ENCODE measurements at regions not wholly inside any gene's neighbourhood (a gene's known extent, or its start where the extent isn't known, plus 50 kb on each side); places are given as distances from the start of the nearest gene placed in this dataset.
A peak's percentile ranks its signal among the peaks of the same experiment; 100 is the strongest.
"Not testable (repeated sequence)": the region's sequence is repeated elsewhere in the genome, so short reads cannot be mapped to it uniquely, and the experiment has no call there.

DNA sequence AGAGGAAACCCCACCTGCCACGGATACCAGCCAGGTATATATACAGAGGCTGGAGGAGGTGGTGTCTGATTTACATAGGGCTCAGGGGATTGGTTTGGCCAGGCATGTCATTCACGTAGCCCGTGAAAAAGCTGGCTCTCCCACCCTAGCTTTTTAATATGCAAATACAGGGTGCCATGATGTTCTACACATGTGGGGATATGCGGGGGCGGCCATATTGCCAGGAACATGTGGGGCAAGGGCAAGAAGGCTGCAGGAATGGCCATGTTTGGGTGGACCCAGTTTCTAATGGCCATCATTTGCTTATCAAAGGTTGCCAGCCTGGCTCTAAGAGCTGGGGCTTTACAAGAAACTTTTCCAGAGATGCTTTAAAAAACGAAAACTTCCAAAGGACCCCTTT lies 131.5 kb upstream of the KIF5B start:
- Histone ChIP-seq H3K9me3 (no peaks in the 10 kb centered on the region), H3K4me3 (no peak overlapping the region), H3K27me3 (no peaks in the 10 kb centered on the region), H3K36me3 (no peaks in the 10 kb centered on the region), H3K27ac (no peak overlapping the region), H3K4me1 (peaks cover 0 to 11% (median 0%) of the 10 kb centered on the region in 9 donors)
- intact Hi-C loops (cut with DNase I), result no loop called here
- ATAC-seq (no peak), DNase-seq (no peak)
- 88 to 93% methylated on average over 6 of the region's 6 CpGs for WGBS, 2 donors
- TF ChIP-seq, protein P1, sequence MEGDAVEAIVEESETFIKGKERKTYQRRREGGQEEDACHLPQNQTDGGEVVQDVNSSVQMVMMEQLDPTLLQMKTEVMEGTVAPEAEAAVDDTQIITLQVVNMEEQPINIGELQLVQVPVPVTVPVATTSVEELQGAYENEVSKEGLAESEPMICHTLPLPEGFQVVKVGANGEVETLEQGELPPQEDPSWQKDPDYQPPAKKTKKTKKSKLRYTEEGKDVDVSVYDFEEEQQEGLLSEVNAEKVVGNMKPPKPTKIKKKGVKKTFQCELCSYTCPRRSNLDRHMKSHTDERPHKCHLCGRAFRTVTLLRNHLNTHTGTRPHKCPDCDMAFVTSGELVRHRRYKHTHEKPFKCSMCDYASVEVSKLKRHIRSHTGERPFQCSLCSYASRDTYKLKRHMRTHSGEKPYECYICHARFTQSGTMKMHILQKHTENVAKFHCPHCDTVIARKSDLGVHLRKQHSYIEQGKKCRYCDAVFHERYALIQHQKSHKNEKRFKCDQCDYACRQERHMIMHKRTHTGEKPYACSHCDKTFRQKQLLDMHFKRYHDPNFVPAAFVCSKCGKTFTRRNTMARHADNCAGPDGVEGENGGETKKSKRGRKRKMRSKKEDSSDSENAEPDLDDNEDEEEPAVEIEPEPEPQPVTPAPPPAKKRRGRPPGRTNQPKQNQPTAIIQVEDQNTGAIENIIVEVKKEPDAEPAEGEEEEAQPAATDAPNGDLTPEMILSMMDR (IDR thresholded peaks at IDR 0.05), result no peak

DNA sequence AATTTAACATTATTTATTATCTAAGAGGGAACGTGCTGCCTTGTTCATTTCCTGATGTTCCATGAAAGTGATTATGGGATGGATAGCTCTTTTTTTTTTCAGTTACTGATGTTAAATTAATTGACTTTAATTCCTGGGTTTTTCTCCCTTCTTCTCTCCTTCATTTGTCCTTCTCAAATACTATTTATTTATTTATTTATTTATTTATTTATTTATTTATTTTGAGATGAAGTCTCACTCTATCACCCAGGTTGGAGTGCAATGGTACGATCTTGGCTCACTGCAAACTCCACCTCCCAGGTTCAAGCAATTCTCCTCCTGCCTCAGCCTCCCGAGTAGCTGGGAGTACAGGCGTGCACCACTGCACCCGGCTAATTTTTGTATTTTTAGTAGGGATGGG lies 127.4 kb upstream of the KIF5B start:
- DNase-seq; ATAC-seq; H3K27ac ChIP-seq; H3K4me3 ChIP-seq; H3K36me3 ChIP-seq; H3K9me3 ChIP-seq; intact Hi-C loops (cut with DNase I); H3K27me3 ChIP-seq; H3K4me1 ChIP-seq: not testable (repeated sequence)
- 81 to 89% methylated on average over 5 of the region's 5 CpGs for WGBS, 2 donors

DNA sequence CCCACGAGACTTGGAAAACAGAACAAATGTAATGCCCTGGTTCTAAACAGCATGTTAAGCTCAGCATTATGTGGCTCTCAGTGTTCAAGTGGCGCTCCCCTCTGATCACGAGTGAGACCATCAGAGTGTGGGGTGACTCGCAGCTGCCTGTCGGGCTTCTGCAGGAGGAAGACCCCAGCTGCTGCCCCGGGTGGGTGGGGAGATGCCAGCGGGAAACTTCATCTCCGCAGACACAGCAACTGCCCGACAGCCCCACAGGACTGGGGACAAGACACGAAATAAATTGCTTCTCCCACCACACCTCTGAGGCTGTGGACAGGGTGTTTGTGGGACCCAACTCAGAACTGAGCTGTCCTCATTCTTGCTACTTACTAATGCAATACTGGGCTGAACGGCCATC lies 126.3 kb upstream of the KIF5B start:
- Histone ChIP-seq H3K4me1 (no peaks in the 10 kb centered on the region), H3K9me3 (no peaks in the 10 kb centered on the region), H3K27me3 (no peaks in the 10 kb centered on the region), H3K4me3 (no peak overlapping the region), H3K27ac (no peak overlapping the region), H3K36me3 (no peaks in the 10 kb centered on the region)
- no peak for DNase-seq
- TF ChIP-seq, protein P1 (IDR thresholded peaks at IDR 0.05), result no peak
- intact Hi-C loops (cut with DNase I), result no loop called here
- 79 to 84% methylated on average over 11 of the region's 11 CpGs for WGBS, 2 donors
- ATAC-seq, result no peak

DNA sequence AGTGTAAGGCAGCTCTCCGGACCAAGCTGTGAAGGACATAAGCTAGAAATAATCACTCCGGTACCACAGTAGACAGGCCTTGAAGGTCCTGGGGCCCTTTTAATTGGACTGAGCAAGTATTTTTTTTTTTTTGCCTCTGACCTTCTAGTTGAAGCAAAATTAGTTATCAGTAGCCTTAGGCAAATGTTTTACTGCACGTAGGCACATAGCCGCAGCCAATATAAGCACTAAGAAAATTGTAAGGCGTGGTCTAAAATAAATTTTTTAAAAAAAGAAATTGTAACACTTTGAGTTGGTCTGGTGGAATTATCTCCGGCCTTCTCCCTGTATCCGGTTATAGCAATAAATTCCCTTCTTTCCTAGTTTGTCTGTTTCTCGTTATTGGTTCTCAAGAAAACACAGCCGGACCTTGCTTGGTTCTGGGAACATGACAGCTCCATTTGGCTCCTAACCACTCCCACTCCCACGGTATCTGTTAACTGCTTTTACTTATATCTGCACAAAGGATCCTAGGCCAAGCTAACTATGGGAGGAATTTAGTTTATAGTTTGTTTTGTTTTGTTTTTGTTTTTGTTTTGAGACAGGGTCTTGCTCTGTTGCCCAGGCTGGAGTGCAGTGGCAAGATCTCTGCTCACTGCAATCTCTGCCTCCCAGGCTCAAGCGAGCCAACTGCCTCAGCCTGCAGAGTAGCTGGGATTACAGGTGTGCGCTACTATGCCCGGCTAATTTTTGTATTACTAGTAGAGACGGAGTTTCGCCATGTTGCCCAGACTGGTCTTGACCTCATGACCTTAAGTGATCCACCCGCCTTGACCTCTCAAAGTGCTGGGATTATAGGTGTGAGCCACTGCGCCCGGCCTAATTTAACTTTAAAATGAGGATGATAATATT lies 124.4 kb upstream of the KIF5B start:
- 88% methylated on average over 18 of the region's 18 CpGs for WGBS, 2 donors
- TF ChIP-seq, protein P1 (IDR thresholded peaks at IDR 0.05), result no peak
- DNase-seq (no peak), ATAC-seq (no peak)
- no peaks in the 10 kb centered on the region for H3K9me3 ChIP-seq
- H3K27ac ChIP-seq, result peak overlapping the region in 1 of 10 donors; percentile 36
- H3K36me3 ChIP-seq, result no peaks in the 10 kb centered on the region
- no peaks in the 10 kb centered on the region for H3K27me3 ChIP-seq
- no peak overlapping the region for H3K4me3 ChIP-seq
- intact Hi-C loops (cut with DNase I), result no loop called here
- H3K4me1 ChIP-seq, result no peaks in the 10 kb centered on the region

DNA sequence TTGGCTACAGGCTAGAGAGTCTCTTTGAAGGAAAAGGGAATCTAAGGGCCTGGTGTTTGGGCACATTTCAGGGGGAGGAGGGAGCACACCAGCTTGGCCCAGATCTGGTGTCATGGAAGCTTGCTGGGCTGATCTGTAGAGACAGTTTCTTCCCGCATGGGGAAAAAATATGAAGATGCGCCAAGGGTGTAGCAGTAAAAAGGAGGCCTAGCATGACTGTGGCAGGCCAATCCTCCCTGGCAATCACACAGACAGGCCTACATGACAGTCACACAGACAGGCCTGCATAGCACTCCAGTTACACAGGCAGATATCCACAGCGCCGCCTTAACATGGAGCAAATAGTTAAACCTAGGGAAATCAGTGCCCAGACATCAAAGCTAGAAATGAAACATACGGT lies 123.6 kb upstream of the KIF5B start:
- DNase-seq, result no peak
- Histone ChIP-seq H3K4me3 (no peak overlapping the region), H3K36me3 (no peaks in the 10 kb centered on the region), H3K27ac (peak overlapping the region in 1 of 10 donors; percentile 36), H3K4me1 (no peaks in the 10 kb centered on the region), H3K9me3 (peaks cover 0 to 1% (median 0%) of the 10 kb centered on the region in 11 donors), H3K27me3 (no peaks in the 10 kb centered on the region)
- intact Hi-C loops (cut with DNase I), result no loop called here
- 81 to 90% methylated on average over 5 of the region's 5 CpGs for WGBS, 2 donors
- TF ChIP-seq, protein P1 (IDR thresholded peaks at IDR 0.05), result no peak
- no peak for ATAC-seq

DNA sequence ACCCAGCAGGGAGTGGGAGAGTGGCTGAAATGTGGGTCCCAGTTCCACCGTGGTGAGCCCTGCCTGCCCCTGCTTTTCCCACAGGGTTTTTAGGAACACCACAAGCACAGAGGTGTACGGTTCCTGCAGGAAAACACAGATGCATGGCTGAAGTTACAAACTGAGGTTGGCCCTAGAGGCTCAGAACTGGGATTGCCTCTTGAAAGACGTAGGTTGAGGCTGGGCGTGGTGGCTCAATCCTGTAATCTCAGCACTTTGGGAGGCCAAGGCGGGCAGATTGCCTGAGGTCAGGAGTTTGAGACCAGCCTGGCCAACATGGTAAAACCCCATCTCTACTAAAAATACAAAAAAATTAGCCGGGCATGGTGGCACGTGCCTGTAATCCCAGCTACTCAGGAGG lies 121.4 kb upstream of the KIF5B start:
- DNase-seq, H3K4me1 ChIP-seq: not testable (repeated sequence)
- 94 to 96% methylated on average over 7 of the region's 7 CpGs for WGBS, 2 donors

More for the DNA sequence above, 121.4 kb upstream of the KIF5B start:
- H3K9me3 ChIP-seq, result peaks cover 0 to 14% (median 0%) of the 10 kb centered on the region in 11 donors
- H3K27ac ChIP-seq; ATAC-seq; H3K4me3 ChIP-seq; intact Hi-C loops (cut with DNase I); H3K27me3 ChIP-seq; H3K36me3 ChIP-seq: not testable (repeated sequence)

Data from heart right ventricle (tissue), 16 donors.